ENCODE measurements at regions not wholly inside any gene's neighbourhood (a gene's known extent, or its start where the extent isn't known, plus 50 kb on each side); places are given as distances from the start of the nearest gene placed in this dataset.
A peak's percentile ranks its signal among the peaks of the same experiment; 100 is the strongest.

- Histone ChIP-seq H3K4me3 (ENCODE audit: low read length) (no peak overlapping the region), H3K79me2 (ENCODE audit: low read length) (no peaks in the 10 kb centered on the region), H3K4me1 (ENCODE audit: low read length) (no peaks in the 10 kb centered on the region), H3K27me3 (replicated peaks; ENCODE audit: insufficient read depth, low read length) (no peaks in the 10 kb centered on the region), H3F3A (ENCODE audit: insufficient read depth, low read length) (no peaks in the 10 kb centered on the region), H3K4me2 (ENCODE audit: low read depth, low read length) (no peak overlapping the region), H3K9me3 (replicated peaks; ENCODE audit: insufficient read depth, low read length) (no peaks in the 10 kb centered on the region), H3K27ac (ENCODE audit: low read length) (no peak overlapping the region), H4K20me1 (ENCODE audit: insufficient read depth, low read length) (no peaks in the 10 kb centered on the region), H3K9ac (ENCODE audit: low read length) (no peak overlapping the region), H3K9me2 (replicated peaks; ENCODE audit: insufficient read depth, low read length) (no peaks in the 10 kb centered on the region), H3K36me3 (replicated peaks; ENCODE audit: insufficient read depth, low read length) (no peaks in the 10 kb centered on the region), H2AFZ (ENCODE audit: low read length) (no peak overlapping the region)
- no peak for TF ChIP-seq EZH2phosphoT487 (IDR thresholded peaks at IDR 0.05; ENCODE audit: low read length)
- TF ChIP-seq CTCF (IDR thresholded peaks at IDR 0.05; ENCODE audit: low read length), result peak; percentile 53
- DNase-seq, result peak; percentile 65
Observed at GRCh38 chr4:62644372-62644771, 1444.2 kb downstream of the ADGRL3 start.

GRCh38 chr4:62640296-62640695 is 1440.2 kb downstream of the ADGRL3 start:
- Histone ChIP-seq H4K20me1 (ENCODE audit: insufficient read depth, low read length) (no peaks in the 10 kb centered on the region), H3K9me2 (replicated peaks; ENCODE audit: insufficient read depth, low read length) (no peaks in the 10 kb centered on the region), H3K27ac (ENCODE audit: low read length) (no peak overlapping the region), H3K4me2 (ENCODE audit: low read depth, low read length) (no peak overlapping the region), H3K4me1 (ENCODE audit: low read length) (no peaks in the 10 kb centered on the region), H3K4me3 (ENCODE audit: low read length) (no peak overlapping the region), H3K79me2 (ENCODE audit: low read length) (no peaks in the 10 kb centered on the region), H3K27me3 (replicated peaks; ENCODE audit: insufficient read depth, low read length) (no peaks in the 10 kb centered on the region), H3K36me3 (replicated peaks; ENCODE audit: insufficient read depth, low read length) (no peaks in the 10 kb centered on the region), H3F3A (ENCODE audit: insufficient read depth, low read length) (no peaks in the 10 kb centered on the region), H3K9ac (ENCODE audit: low read length) (no peak overlapping the region), H2AFZ (ENCODE audit: low read length) (no peak overlapping the region), H3K9me3 (replicated peaks; ENCODE audit: insufficient read depth, low read length) (no peaks in the 10 kb centered on the region)
- TF ChIP-seq CTCF (IDR thresholded peaks at IDR 0.05; ENCODE audit: low read length) (no peak), EZH2phosphoT487 (IDR thresholded peaks at IDR 0.05; ENCODE audit: low read length) (no peak), EZH2 (optimal IDR thresholded peaks at IDR 0.05; ENCODE audit: low read depth, low read length) (no peak)
- DNase-seq, result no peak

- no peaks in the 10 kb centered on the region for H4K20me1 ChIP-seq (ENCODE audit: insufficient read depth, low read length)
- no peaks in the 10 kb centered on the region for H3K36me3 ChIP-seq (replicated peaks; ENCODE audit: insufficient read depth, low read length)
- no peak overlapping the region for H2AFZ ChIP-seq (ENCODE audit: low read length)
- TF ChIP-seq EZH2 (optimal IDR thresholded peaks at IDR 0.05; ENCODE audit: low read depth, low read length) (no peak), CTCF (IDR thresholded peaks at IDR 0.05; ENCODE audit: low read length) (no peak), EZH2phosphoT487 (IDR thresholded peaks at IDR 0.05; ENCODE audit: low read length) (no peak)
- no peaks in the 10 kb centered on the region for H3F3A ChIP-seq (ENCODE audit: insufficient read depth, low read length)
- no peaks in the 10 kb centered on the region for H3K27me3 ChIP-seq (replicated peaks; ENCODE audit: insufficient read depth, low read length)
- H3K9me3 ChIP-seq (replicated peaks; ENCODE audit: insufficient read depth, low read length), result no peaks in the 10 kb centered on the region
- H3K4me2 ChIP-seq (ENCODE audit: low read depth, low read length), result no peak overlapping the region
- H3K27ac ChIP-seq (ENCODE audit: low read length), result no peak overlapping the region
- no peaks in the 10 kb centered on the region for H3K79me2 ChIP-seq (ENCODE audit: low read length)
- H3K9me2 ChIP-seq (replicated peaks; ENCODE audit: insufficient read depth, low read length), result no peaks in the 10 kb centered on the region
- no peak for DNase-seq
- no peak overlapping the region for H3K4me3 ChIP-seq (ENCODE audit: low read length)
- H3K9ac ChIP-seq (ENCODE audit: low read length), result no peak overlapping the region
- no peaks in the 10 kb centered on the region for H3K4me1 ChIP-seq (ENCODE audit: low read length)
Observed at GRCh38 chr4:62627671-62628070, 1427.5 kb downstream of the ADGRL3 start.
